Endothelial cell (in vitro differentiated cells): ENCODE measurements at regions not wholly inside any gene's neighbourhood (a gene's known extent, or its start where the extent isn't known, plus 50 kb on each side); places are given as distances from the start of the nearest gene placed in this dataset.
A peak's percentile ranks its signal among the peaks of the same experiment; 100 is the strongest.
"Not testable (repeated sequence)": the region's sequence is repeated elsewhere in the genome, so short reads cannot be mapped to it uniquely, and the experiment has no call there.

Experiments
- DNase-seq: peaks from one replicate; pipeline ENCODE4 v3.0.0; 2021; ENCODE audit warnings: low spot score
- H3K27ac Mint-ChIP-seq: one replicate; pipeline ENCODE4 v1.8.0; 2021; ENCODE audit warnings: mixed read lengths, inconsistent platforms; ENCODE audit not compliant: unreplicated experiment
- H3K27me3 Mint-ChIP-seq: one replicate; pipeline ENCODE4 v1.8.0; 2021; ENCODE audit warnings: mild to moderate bottlenecking, moderate library complexity, mixed read lengths, inconsistent platforms; ENCODE audit not compliant: unreplicated experiment
- H3K36me3 Mint-ChIP-seq: one replicate; pipeline ENCODE4 v1.8.0; 2021; ENCODE audit warnings: mild to moderate bottlenecking, low read depth, mixed read lengths, inconsistent platforms; ENCODE audit not compliant: unreplicated experiment
- H3K4me1 Mint-ChIP-seq: one replicate; pipeline ENCODE4 v1.8.0; 2021; ENCODE audit warnings: mild to moderate bottlenecking, mixed read lengths, inconsistent platforms; ENCODE audit not compliant: unreplicated experiment
- H3K4me3 Mint-ChIP-seq: one replicate; pipeline ENCODE4 v1.8.0; 2021; ENCODE audit warnings: mild to moderate bottlenecking, mixed read lengths, inconsistent platforms; ENCODE audit not compliant: unreplicated experiment
- H3K9me3 Mint-ChIP-seq: one replicate; pipeline ENCODE4 v1.8.0; 2021; ENCODE audit warnings: mixed read lengths, inconsistent platforms; ENCODE audit not compliant: unreplicated experiment
- CTCF ChIP-seq: fragments of 200-600 bp; sonication (generic); IDR thresholded peaks from one replicate; pipeline ENCODE4 v1.5.0; 2021; ENCODE audit warnings: antibody characterized with exemption; ENCODE audit not compliant: unreplicated experiment

- no peak overlapping the region for H3K27ac Mint-ChIP-seq
- no peak for DNase-seq
- no peaks in the 10 kb centered on the region for H3K9me3 Mint-ChIP-seq
- no peaks in the 10 kb centered on the region for H3K36me3 Mint-ChIP-seq
- H3K4me1 Mint-ChIP-seq, result no peaks in the 10 kb centered on the region
- H3K27me3 Mint-ChIP-seq, result no peaks in the 10 kb centered on the region
- TF ChIP-seq CTCF, result no peak
- no peak overlapping the region for H3K4me3 Mint-ChIP-seq
Measured at GRCh38 chr13:81148822-81149221, 807.9 kb upstream of the SPRY2 start.

- H3K9me3 Mint-ChIP-seq, DNase-seq, H3K4me3 Mint-ChIP-seq, H3K27me3 Mint-ChIP-seq, H3K27ac Mint-ChIP-seq, H3K4me1 Mint-ChIP-seq, H3K36me3 Mint-ChIP-seq: not testable (repeated sequence)
Measured at GRCh38 chr13:81146576-81146975, 805.6 kb upstream of the SPRY2 start.

GRCh38 chr13:81142306-81142999 is 801.5 kb upstream of the SPRY2 start:
- H3K36me3 Mint-ChIP-seq, result no peaks in the 10 kb centered on the region
- no peaks in the 10 kb centered on the region for H3K9me3 Mint-ChIP-seq
- peak; percentile 8 for TF ChIP-seq CTCF
- H3K27ac Mint-ChIP-seq, result no peak overlapping the region
- H3K4me1 Mint-ChIP-seq, result peaks cover 5% of the 10 kb centered on the region
- no peak for DNase-seq
- peaks cover 4% of the 10 kb centered on the region for H3K27me3 Mint-ChIP-seq
- no peak overlapping the region for H3K4me3 Mint-ChIP-seq

GRCh38 chr13:81140675-81141074 is 799.7 kb upstream of the SPRY2 start:
- no peak for TF ChIP-seq CTCF
- DNase-seq, result no peak
- no peak overlapping the region for H3K4me3 Mint-ChIP-seq
- peaks cover 5% of the 10 kb centered on the region for H3K4me1 Mint-ChIP-seq
- H3K27me3 Mint-ChIP-seq, result peaks cover 4% of the 10 kb centered on the region
- H3K27ac Mint-ChIP-seq, result no peak overlapping the region
- no peaks in the 10 kb centered on the region for H3K36me3 Mint-ChIP-seq
- H3K9me3 Mint-ChIP-seq, result no peaks in the 10 kb centered on the region

GRCh38 chr13:81139987-81140386 is 799.1 kb upstream of the SPRY2 start:
- Mint-ChIP-seq H3K4me3 (no peak overlapping the region), H3K4me1 (peaks cover 5% of the 10 kb centered on the region), H3K36me3 (no peaks in the 10 kb centered on the region), H3K9me3 (no peaks in the 10 kb centered on the region), H3K27ac (no peak overlapping the region), H3K27me3 (peaks cover 4% of the 10 kb centered on the region)
- no peak for DNase-seq
- no peak for TF ChIP-seq CTCF
